Lung microvascular endothelial cell (primary cell): ENCODE measurements at regions not wholly inside any gene's neighbourhood (a gene's known extent, or its start where the extent isn't known, plus 50 kb on each side); places are given as distances from the start of the nearest gene placed in this dataset.
A peak's percentile ranks its signal among the peaks of the same experiment; 100 is the strongest.

Experiments used
- DNase-seq, 2 donors: peaks; one replicate each; pipeline versions ENCODE4 v3.0.0 to v3.0.0-alpha.2; 2010; ENCODE audit warnings: low read depth in 2 of 2

- peak; percentile 22 to 31 for DNase-seq
Measured at GRCh38 chr11:10930224-10930971, 72.5 kb upstream of the ZBED5 start.

- DNase-seq: no peak
Measured at GRCh38 chr11:10927538-10927937, 69.7 kb upstream of the ZBED5 start.

GRCh38 chr11:10926801-10927211, 69.0 kb upstream of the ZBED5 start:
- DNase-seq: no peak

GRCh38 chr11:10925149-10925926, 67.5 kb upstream of the ZBED5 start:
- no peak for DNase-seq

- DNase-seq: no peak
Measured at GRCh38 chr11:10923882-10924281, 66.0 kb upstream of the ZBED5 start.

- no peak for DNase-seq
Measured at GRCh38 chr11:10922892-10923291, 65.0 kb upstream of the ZBED5 start.

GRCh38 chr11:10920875-10921274, 63.0 kb upstream of the ZBED5 start:
- no peak for DNase-seq

- no peak for DNase-seq
Measured at GRCh38 chr11:10920205-10920604, 62.4 kb upstream of the ZBED5 start.

- no peak for DNase-seq
Measured at GRCh38 chr11:10918698-10919097, 60.8 kb upstream of the ZBED5 start.

GRCh38 chr11:10918275-10918674, 60.4 kb upstream of the ZBED5 start:
- DNase-seq: no peak

- DNase-seq: no peak
Measured at GRCh38 chr11:10917802-10918201, 59.9 kb upstream of the ZBED5 start.

- no peak for DNase-seq
Measured at GRCh38 chr11:10916665-10917064, 58.8 kb upstream of the ZBED5 start.

- no peak for DNase-seq
Measured at GRCh38 chr11:10914050-10914449, 56.2 kb upstream of the ZBED5 start.

- no peak for DNase-seq
Measured at GRCh38 chr11:10913075-10913474, 55.2 kb upstream of the ZBED5 start.

GRCh38 chr11:10911907-10912306, 54.1 kb upstream of the ZBED5 start:
- DNase-seq: peak in 1 of 2 donors; percentile 35

GRCh38 chr11:10909141-10909883, 51.5 kb upstream of the ZBED5 start:
- DNase-seq: no peak

GRCh38 chr11:10908215-10908951, 50.5 kb upstream of the ZBED5 start:
- peak in 1 of 2 donors; percentile 15 for DNase-seq
